MM.1S (cell line): ENCODE measurements at regions not wholly inside any gene's neighbourhood (a gene's known extent, or its start where the extent isn't known, plus 50 kb on each side); places are given as distances from the start of the nearest gene placed in this dataset.

Experiments
- DNase-seq: peaks from one replicate; pipeline ENCODE4 v3.0.0-alpha.2; 2015
- H2AFZ ChIP-seq: fragments of 300-600 bp; sonication (generic); 2 replicates; pipeline ENCODE4 v1.6.0; 2016; ENCODE audit warnings: antibody characterized with exemption, low read length
- H3F3A ChIP-seq: fragments of 300-600 bp; sonication (generic); 2 replicates; pipeline ENCODE4 v1.6.1; 2016; ENCODE audit warnings: mild to moderate bottlenecking, antibody characterized with exemption, low read length, moderate library complexity, mixed read lengths; ENCODE audit not compliant: insufficient read depth
- H3K27ac ChIP-seq: fragments of 300-600 bp; sonication (generic); 2 replicates; pipeline ENCODE4 v1.5.1; 2016; ENCODE audit warnings: mild to moderate bottlenecking, low read length
- H3K27me3 ChIP-seq: fragments of 300-600 bp; sonication (generic); replicated peaks from 2 replicates; pipeline ENCODE4 v1.6.0; 2016; ENCODE audit warnings: low read length; ENCODE audit not compliant: insufficient read depth
- H3K36me3 ChIP-seq: fragments of 300-600 bp; sonication (generic); replicated peaks from 2 replicates; pipeline ENCODE4 v1.6.1; 2016; ENCODE audit warnings: mild to moderate bottlenecking, low read length, mixed read lengths; ENCODE audit not compliant: insufficient read depth
- H3K4me1 ChIP-seq: fragments of 300-600 bp; sonication (generic); 2 replicates; pipeline ENCODE4 v1.6.1; 2016; ENCODE audit warnings: low read length, mixed read lengths
- H3K4me2 ChIP-seq: fragments of 300-600 bp; sonication (generic); 2 replicates; pipeline ENCODE4 v1.6.0; 2016; ENCODE audit warnings: low read depth, low read length
- H3K4me3 ChIP-seq: fragments of 300-600 bp; sonication (generic); 2 replicates; pipeline ENCODE4 v1.5.1; 2016; ENCODE audit warnings: low read length, mixed read lengths
- H3K79me2 ChIP-seq: fragments of 300-600 bp; sonication (generic); 2 replicates; pipeline ENCODE4 v1.6.1; 2016; ENCODE audit warnings: mixed run types, low read length, mixed read lengths
- H3K9ac ChIP-seq: fragments of 300-600 bp; sonication (generic); 2 replicates; pipeline ENCODE4 v1.6.1; 2016; ENCODE audit warnings: low read length, mixed read lengths
- H3K9me2 ChIP-seq: fragments of 300-600 bp; sonication (generic); replicated peaks from 2 replicates; pipeline ENCODE4 v1.6.1; 2016; ENCODE audit warnings: mild to moderate bottlenecking, low read length, mixed read lengths; ENCODE audit not compliant: insufficient read depth
- H3K9me3 ChIP-seq: fragments of 300-600 bp; sonication (generic); replicated peaks from 2 replicates; pipeline ENCODE4 v1.6.1; 2016; ENCODE audit warnings: mild to moderate bottlenecking, low read length, mixed read lengths; ENCODE audit not compliant: insufficient read depth
- H4K20me1 ChIP-seq: fragments of 300-600 bp; sonication (generic); 2 replicates; pipeline ENCODE4 v1.6.1; 2016; ENCODE audit warnings: mild to moderate bottlenecking, low read length, moderate library complexity, mixed read lengths; ENCODE audit not compliant: insufficient read depth
- EZH2 ChIP-seq: fragments of 300-600 bp; sonication (generic); optimal IDR thresholded peaks from 2 replicates; pipeline ENCODE3; 2017; ENCODE audit warnings: low read depth, mild to moderate bottlenecking, antibody characterized with exemption, low read length, mixed read lengths
- EZH2phosphoT487 ChIP-seq: fragments of 300-600 bp; sonication (generic); IDR thresholded peaks from 2 replicates; pipeline ENCODE4 v1.6.1; 2018; ENCODE audit warnings: antibody characterized with exemption, low read length
- TF ChIP-seq, protein P1 (sequence below): fragments of 300-600 bp; sonication (generic); IDR thresholded peaks from 2 replicates; pipeline ENCODE4 v1.5.1; 2016; ENCODE audit warnings: antibody characterized with exemption, low read length, mixed read lengths

DNA sequence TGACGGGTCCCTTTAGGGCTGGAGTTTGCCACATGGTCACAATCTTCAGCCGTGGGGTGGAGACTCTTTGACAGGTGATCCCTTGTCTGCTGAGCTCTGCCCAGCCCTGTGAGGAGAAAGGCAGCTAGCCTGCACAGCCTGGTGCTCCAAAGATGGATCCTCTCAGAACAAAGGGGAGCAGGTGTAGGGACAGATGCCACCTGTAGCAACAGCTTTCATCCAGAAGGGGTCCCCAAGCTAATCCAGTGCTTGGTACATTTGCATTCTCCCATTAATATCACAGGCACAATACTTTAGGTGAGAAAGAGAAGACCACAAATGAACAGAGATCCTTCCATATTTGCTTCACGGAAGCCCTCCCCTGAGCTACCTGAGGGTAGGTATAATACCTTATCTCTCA lies 93.2 kb downstream of the CCDC185 start:
- no peak for TF ChIP-seq EZH2phosphoT487
- TF ChIP-seq, protein P1, sequence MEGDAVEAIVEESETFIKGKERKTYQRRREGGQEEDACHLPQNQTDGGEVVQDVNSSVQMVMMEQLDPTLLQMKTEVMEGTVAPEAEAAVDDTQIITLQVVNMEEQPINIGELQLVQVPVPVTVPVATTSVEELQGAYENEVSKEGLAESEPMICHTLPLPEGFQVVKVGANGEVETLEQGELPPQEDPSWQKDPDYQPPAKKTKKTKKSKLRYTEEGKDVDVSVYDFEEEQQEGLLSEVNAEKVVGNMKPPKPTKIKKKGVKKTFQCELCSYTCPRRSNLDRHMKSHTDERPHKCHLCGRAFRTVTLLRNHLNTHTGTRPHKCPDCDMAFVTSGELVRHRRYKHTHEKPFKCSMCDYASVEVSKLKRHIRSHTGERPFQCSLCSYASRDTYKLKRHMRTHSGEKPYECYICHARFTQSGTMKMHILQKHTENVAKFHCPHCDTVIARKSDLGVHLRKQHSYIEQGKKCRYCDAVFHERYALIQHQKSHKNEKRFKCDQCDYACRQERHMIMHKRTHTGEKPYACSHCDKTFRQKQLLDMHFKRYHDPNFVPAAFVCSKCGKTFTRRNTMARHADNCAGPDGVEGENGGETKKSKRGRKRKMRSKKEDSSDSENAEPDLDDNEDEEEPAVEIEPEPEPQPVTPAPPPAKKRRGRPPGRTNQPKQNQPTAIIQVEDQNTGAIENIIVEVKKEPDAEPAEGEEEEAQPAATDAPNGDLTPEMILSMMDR = no peak
- no peak for TF ChIP-seq EZH2
- no peaks in the 10 kb centered on the region for H3K27me3 ChIP-seq
- H3K9me3 ChIP-seq = no peaks in the 10 kb centered on the region
- H3K9ac ChIP-seq = no peak overlapping the region
- no peaks in the 10 kb centered on the region for H3K36me3 ChIP-seq
- H4K20me1 ChIP-seq = no peaks in the 10 kb centered on the region
- H3K9me2 ChIP-seq = no peaks in the 10 kb centered on the region
- peaks cover 11% of the 10 kb centered on the region for H3F3A ChIP-seq
- no peak overlapping the region for H3K4me3 ChIP-seq
- no peaks in the 10 kb centered on the region for H3K79me2 ChIP-seq
- peaks cover 15% of the 10 kb centered on the region for H3K4me1 ChIP-seq
- no peak overlapping the region for H3K4me2 ChIP-seq
- no peak for DNase-seq
- no peak overlapping the region for H2AFZ ChIP-seq
- no peak overlapping the region for H3K27ac ChIP-seq

- no peak overlapping the region for H2AFZ ChIP-seq
- no peaks in the 10 kb centered on the region for H3K9me3 ChIP-seq
- H3K4me1 ChIP-seq = peaks cover 12% of the 10 kb centered on the region
- no peaks in the 10 kb centered on the region for H3K9me2 ChIP-seq
- no peak overlapping the region for H3K4me2 ChIP-seq
- H3K36me3 ChIP-seq = no peaks in the 10 kb centered on the region
- no peak overlapping the region for H3K4me3 ChIP-seq
- H3K79me2 ChIP-seq = no peaks in the 10 kb centered on the region
- H3K27me3 ChIP-seq = no peaks in the 10 kb centered on the region
- TF ChIP-seq EZH2phosphoT487 (no peak), EZH2 (no peak)
- TF ChIP-seq, protein P1 = no peak
- no peak overlapping the region for H3K9ac ChIP-seq
- H3K27ac ChIP-seq = no peak overlapping the region
- no peaks in the 10 kb centered on the region for H4K20me1 ChIP-seq
- DNase-seq = no peak
- peaks cover 9% of the 10 kb centered on the region for H3F3A ChIP-seq
Observed at GRCh38 chr1:223486932-223487886, 94.0 kb downstream of the CCDC185 start.

- Histone ChIP-seq H2AFZ (no peak overlapping the region), H3K4me3 (no peak overlapping the region), H4K20me1 (no peaks in the 10 kb centered on the region), H3K4me2 (no peak overlapping the region), H3K79me2 (no peaks in the 10 kb centered on the region), H3K9me2 (no peaks in the 10 kb centered on the region), H3K36me3 (no peaks in the 10 kb centered on the region), H3K9me3 (no peaks in the 10 kb centered on the region), H3K27ac (no peak overlapping the region), H3K27me3 (no peaks in the 10 kb centered on the region), H3K9ac (no peak overlapping the region), H3K4me1 (peaks cover 7% of the 10 kb centered on the region), H3F3A (peaks cover 3% of the 10 kb centered on the region; the same call in 1 of the 2 replicates)
- TF ChIP-seq, protein P1 = no peak
- TF ChIP-seq EZH2 (no peak), EZH2phosphoT487 (no peak)
- DNase-seq = no peak
Observed at GRCh38 chr1:223487887-223488259, 94.7 kb downstream of the CCDC185 start.
